ENCODE measurements at regions not wholly inside any gene's neighbourhood (a gene's known extent, or its start where the extent isn't known, plus 50 kb on each side); places are given as distances from the start of the nearest gene placed in this dataset.
"Not testable (repeated sequence)": the region's sequence is repeated elsewhere in the genome, so short reads cannot be mapped to it uniquely, and the experiment has no call there.

GRCh38 chr20:26373066-26373465, 676.4 kb upstream of the ZNF337 start:
- ATAC-seq: not testable (repeated sequence)

GRCh38 chr20:26354511-26354910, 657.9 kb upstream of the ZNF337 start:
- ATAC-seq: no peak

GRCh38 chr20:26347396-26347795, 650.7 kb upstream of the ZNF337 start:
- ATAC-seq: no peak

GRCh38 chr20:26340460-26341065, 643.9 kb upstream of the ZNF337 start:
- ATAC-seq: not testable (repeated sequence)

GRCh38 chr20:26324177-26324576, 627.5 kb upstream of the ZNF337 start:
- ATAC-seq: no peak

GRCh38 chr20:26315054-26315453, 618.4 kb upstream of the ZNF337 start:
- no peak for ATAC-seq

GRCh38 chr20:26309720-26310119, 613.1 kb upstream of the ZNF337 start:
- not testable (repeated sequence) for ATAC-seq

- no peak for ATAC-seq
Observed at GRCh38 chr20:26308961-26309360, 612.3 kb upstream of the ZNF337 start.

- no peak for ATAC-seq
Observed at GRCh38 chr20:26295006-26295405, 598.4 kb upstream of the ZNF337 start.

- not testable (repeated sequence) for ATAC-seq
Observed at GRCh38 chr20:26288379-26289061, 591.9 kb upstream of the ZNF337 start.

- ATAC-seq: no peak
Observed at GRCh38 chr20:26279238-26279637, 582.6 kb upstream of the ZNF337 start.

GRCh38 chr20:26277339-26277738, 580.7 kb upstream of the ZNF337 start:
- no peak for ATAC-seq

- no peak for ATAC-seq
Observed at GRCh38 chr20:26276554-26277210, 580.0 kb upstream of the ZNF337 start.

GRCh38 chr20:26268762-26269161, 572.1 kb upstream of the ZNF337 start:
- ATAC-seq: not testable (repeated sequence)

- not testable (repeated sequence) for ATAC-seq
Observed at GRCh38 chr20:26260925-26261324, 564.3 kb upstream of the ZNF337 start.

- ATAC-seq: not testable (repeated sequence)
Observed at GRCh38 chr20:26252311-26252975, 555.8 kb upstream of the ZNF337 start.

- not testable (repeated sequence) for ATAC-seq
Observed at GRCh38 chr20:26251376-26251775, 554.7 kb upstream of the ZNF337 start.

GRCh38 chr20:26250249-26251114, 553.8 kb upstream of the ZNF337 start:
- ATAC-seq: not testable (repeated sequence)

GRCh38 chr20:26243731-26244130, 547.1 kb upstream of the ZNF337 start:
- ATAC-seq: no peak

GRCh38 chr20:26220609-26221008, 524.0 kb upstream of the ZNF337 start:
- ATAC-seq: not testable (repeated sequence)

GRCh38 chr20:26219546-26219945, 522.9 kb upstream of the ZNF337 start:
- ATAC-seq: not testable (repeated sequence)

- no peak for ATAC-seq
Observed at GRCh38 chr20:26218301-26218700, 521.6 kb upstream of the ZNF337 start.

Data from esophagus mucosa (tissue), 1 donor.